ENCODE measurements at regions not wholly inside any gene's neighbourhood (a gene's known extent, or its start where the extent isn't known, plus 50 kb on each side); places are given as distances from the start of the nearest gene placed in this dataset.

DNA sequence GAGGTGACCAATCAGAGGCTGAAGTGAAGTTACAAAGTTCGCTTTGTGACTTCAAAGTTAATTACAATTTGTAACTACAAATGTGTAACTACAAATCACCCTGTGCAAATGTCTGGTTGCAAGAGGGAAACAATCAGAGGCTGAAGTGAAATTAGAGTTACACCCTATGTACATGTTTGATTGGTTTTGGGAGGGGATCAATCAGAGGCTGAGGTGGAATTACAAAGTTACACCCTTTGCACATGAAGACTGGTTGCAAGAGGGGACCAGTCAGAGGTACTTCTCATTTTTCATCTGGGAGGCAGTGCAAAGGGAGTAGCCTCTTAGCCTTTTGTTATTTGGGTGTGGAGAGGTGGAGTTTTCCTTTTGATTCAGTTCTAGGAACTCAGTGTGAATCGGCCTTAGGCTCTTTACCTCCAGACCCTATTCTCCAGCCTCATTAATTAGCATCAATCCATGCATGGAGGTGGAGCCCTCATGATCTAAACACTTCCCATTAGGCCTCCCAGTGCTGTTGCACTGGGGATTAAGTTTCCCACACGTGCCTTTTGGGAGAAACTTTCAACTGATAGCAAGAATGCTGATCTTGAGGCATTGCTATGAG lies 291.3 kb upstream of the MTNR1B start:
- no peak for DNase-seq

DNA sequence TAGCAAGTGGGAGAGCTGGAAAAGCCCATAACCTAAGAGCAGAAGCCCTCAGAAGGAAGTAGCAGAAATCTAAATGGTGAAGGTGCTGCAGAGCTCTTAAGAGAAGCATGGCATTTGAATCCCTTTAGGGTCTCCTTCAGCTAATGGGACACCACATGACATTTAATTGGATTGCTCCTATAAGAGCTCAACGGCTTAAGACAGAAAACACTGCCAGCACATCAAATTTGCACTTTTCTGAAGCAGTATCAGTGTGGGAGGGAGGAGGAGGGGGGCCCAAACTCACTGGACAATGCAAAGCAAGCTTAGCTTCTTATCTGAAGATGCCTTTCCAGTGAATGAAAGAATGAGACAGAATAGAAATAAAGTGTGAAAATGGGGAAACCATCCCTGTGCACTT lies 287.9 kb upstream of the MTNR1B start:
- DNase-seq: no peak

DNA sequence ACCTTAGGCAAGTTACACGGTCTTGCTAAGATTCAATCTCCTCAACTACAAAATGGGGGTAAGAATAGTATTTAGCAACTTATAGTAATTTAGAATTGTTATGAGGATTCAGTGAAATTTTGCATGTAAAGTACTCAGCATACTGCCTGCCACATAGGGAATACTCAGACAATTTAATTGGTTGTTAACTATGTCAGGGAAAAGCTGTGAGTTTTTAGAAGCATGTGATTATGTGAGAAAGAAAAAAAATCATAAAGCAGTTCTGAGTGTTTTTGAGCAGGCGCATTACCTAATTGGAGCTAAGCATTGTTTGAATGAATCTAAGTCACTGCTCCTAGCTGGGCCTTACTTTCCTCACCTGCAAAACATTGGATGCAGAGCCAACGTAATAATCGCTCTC lies 287.3 kb upstream of the MTNR1B start:
- no peak for DNase-seq

DNA sequence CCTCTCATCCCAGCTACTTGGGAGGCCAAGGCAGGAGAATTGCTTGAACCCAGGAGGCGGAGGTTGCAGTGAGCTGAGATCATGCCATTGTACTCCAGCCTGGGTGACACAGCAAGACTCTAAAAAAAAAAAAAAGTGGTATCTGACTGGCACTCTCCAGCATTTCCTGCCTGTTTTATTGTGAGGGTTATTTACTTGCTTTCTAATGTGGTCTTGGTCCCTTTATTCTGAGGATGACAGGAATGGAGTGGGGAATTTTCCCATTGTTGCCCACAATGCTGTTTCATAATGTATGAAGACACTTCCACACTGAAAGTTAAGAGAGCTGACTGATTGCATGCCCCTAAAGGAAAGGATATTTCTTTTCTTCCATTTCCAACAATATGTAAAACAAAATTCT lies 286.5 kb upstream of the MTNR1B start:
- DNase-seq: no peak

DNA sequence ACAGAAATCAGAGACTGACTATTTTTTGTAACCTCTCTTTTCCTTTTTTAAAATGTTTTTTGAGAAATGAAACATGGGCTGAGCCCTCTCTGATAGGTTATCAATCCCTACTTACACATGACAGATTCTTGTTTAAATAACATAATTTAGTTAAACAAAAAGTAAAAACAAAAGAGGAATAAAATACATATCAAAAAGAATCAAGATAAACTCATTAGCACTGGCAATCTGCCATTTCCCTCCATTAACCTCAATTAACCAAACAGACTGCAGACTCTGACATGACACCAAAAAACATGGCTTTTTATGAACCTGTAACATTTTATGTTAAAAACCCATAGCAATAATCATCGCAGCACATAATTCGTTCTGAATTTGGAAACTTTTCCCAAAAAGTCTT lies 284.4 kb upstream of the MTNR1B start:
- no peak for DNase-seq

DNA sequence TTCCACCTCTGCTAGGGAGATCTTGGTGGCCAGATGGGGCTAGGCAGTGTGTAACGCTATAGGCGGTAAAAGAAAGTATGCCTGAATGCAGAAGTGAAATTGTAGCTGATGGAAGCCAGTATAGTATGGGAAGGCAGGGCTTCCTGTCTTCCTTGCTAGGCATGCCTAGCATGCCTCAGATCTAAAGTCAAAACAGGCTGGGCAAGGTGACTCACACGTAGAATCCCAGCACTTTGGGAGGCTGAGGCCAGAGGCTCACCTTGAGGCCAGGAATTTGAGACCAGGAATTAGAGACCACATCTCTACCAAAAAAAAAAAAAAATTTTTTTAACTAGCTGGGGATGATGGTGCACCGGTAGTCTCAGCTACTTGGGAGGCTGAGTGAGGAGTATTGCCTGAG lies 281.7 kb upstream of the MTNR1B start:
- DNase-seq: no peak

DNA sequence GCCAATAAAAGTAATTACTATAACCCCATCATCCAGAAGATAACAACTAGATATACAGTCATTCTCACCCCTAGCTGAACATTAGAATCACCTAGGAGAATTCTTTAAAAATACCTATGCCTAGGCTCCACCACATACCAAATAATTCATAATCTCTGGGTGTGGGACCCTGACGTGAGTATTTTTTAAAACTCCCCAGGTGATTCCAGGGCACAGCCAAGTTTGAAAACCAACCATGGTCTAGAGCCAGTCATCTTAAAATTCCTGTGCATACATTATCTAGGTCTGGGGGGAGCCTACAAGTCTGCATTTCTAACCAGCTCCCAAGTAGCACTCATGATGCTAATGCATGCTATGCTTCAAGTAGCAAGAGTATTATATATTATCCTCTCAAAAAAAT lies 281.0 kb upstream of the MTNR1B start:
- no peak for DNase-seq

DNA sequence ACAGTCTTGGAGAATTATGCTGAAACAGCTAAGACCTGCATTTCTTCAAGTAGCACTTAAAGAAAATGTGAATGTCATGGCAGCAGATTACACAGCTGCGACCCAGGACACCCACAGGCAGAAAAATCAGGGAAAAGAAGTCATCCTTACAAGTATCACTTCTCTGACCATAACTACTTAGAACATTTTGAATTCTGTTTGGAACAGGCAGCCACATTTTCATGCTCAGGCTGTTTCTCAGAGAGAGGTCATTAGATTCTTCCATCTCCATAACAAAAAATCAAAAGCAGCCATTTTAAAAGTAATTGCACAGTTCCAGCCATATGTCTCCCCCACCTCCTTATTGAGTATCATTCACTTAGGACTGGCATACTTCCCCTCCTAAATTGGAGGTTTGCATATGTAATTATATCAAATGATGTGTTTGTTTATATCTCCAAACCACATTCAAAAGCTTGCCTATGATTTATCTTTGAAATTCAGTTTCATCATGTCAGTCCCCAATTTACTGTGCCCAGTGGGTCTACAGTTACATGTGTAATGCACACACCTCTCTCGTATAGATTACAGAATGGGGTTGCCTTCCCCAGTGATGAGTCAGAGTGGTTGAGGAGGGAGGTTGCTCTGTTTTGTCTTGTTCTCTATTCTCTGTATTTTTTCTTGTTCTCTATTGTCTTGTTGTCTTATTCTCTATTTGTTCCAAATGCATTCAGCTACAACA lies 276.5 kb upstream of the MTNR1B start:
- no peak for DNase-seq

DNA sequence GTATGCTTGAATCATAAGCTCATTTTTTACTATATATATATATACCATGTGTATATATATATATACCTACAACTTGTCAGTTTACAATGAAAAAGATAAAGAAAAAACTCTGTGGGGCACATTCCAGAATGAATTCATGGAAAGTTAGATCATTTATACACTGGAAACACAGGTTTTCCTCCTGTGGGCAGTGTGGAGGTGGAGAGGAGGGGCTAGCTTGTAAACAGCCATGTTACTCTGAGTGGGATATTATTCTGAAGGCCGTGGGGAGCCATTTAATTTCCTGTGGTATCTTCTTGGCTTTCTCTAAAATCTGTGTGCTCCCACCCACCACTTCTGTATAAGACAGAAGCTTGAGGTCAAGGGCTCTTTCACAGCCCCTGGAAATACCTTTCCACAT lies 273.4 kb upstream of the MTNR1B start:
- no peak for DNase-seq

DNA sequence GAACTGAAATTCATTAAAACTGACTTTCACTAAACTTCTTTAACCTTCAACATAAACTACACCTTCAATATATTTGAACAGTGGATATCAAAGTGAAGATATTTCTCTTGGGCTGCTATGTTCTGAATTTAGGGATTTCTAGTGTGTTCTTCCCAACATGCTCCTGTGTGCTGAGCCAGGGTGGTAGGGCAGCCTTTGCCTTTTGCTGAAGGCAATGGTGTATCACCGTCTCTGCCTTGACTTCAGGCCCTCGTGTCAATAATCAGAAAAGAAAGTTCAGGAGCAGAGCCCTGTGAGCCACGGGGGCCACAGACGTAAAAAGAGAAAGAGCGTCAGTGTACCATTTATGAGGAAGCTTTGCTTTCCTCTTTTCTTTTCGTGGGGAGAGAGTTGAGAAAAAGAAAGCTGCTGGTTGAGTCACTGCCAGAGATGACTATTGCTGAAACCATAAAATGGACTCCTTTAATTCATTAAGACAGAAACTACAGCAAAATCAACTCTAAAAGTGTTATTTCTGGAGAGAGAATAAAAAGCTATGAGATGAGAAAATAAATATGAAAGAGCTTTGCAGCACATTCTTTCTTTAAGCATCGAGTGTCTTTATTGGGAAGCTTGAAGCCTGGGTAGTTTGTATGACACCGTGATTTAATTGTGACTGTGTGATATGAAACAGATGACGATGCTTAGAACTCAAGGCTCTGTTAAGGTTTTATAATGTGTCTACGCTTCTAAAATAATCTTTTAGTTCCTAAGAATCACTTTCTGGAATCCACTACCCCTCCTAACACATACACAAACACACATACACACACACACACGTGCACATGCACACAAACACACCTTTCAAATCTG lies 271.8 kb upstream of the MTNR1B start:
- DNase-seq: no peak

DNA sequence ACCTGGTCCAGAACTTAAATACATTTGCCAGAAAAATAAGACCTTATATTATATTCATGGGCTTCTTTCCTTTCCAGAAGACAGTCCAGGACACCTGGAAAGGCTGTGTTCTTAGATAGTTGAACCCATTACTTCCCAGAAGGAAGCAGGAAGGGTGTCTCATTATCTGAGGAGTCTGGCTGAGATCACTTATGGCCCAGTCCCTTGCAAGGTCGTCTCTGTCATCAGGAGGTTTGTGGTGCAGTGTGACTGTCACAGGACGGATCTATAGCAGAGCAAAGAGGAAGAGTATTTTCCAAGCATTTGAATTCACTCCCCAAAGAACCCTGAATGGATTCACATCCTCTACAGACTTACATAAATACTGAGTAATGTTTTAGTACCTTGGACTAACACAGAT lies 270.7 kb upstream of the MTNR1B start:
- DNase-seq: no peak

DNA sequence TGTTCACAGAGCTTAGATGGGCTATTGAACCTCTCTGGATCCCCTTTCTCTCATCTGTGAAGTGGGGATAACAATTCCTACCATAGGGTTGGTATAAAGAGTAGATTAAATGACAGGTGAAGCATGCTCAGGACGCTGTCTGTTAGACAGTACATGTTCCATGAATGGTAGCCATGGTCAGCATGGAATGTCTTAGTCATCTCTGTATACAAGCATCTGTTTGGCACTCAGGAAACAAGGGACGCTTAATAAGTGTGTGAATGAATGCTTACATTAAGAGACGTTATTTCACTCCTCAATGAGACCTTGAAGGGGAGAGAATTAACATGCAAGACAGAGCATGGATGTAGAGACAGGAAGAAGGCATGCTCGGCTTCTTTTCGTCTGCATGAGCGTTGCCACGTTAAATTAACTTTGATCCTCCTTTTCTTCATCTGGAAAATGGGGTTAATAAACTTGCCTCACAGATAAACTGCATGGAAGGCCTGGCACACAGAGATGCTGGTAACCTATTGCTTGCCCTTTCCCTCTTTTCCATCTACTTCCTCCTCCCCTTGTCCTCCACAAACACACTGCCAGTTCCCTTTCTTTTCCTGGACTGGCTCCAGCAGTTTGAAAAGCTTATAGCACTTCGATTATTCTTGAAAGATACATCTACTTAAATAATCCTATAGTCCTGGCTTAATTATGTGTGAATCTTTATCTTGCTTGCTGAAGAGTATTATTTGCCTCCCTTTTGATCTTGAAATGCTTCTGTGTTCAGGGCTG lies 267.2 kb upstream of the MTNR1B start:
- DNase-seq: no peak

DNA sequence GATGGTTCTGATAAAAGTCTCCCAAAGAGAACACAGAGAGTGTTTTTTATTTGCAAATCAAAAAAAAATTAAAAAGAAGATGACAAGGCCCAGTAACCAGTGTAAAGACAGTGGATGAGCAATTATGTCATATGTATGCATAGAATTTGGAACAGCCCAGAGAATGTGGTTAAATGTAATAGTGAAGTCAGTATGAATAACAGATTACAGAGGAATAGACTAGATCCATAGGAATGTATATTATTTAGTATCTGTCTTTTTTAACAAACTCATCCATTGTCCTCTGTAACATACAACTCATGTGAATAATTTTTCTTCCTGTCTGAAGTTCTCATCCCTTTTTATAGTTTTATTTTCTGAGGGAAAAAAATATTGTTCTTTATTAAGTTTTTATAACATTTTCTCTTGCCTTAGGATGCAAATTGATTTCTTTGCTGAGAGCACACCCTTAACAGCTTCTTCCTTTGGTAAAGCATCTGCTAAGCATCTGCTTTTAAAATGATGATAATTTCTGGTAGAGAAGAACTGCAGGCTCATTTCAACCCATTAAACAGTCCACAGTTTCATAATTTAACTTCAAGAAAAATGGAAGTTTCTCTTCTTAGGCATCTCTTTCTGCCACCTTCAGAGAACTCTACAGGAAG lies 266.5 kb upstream of the MTNR1B start:
- DNase-seq: no peak

DNA sequence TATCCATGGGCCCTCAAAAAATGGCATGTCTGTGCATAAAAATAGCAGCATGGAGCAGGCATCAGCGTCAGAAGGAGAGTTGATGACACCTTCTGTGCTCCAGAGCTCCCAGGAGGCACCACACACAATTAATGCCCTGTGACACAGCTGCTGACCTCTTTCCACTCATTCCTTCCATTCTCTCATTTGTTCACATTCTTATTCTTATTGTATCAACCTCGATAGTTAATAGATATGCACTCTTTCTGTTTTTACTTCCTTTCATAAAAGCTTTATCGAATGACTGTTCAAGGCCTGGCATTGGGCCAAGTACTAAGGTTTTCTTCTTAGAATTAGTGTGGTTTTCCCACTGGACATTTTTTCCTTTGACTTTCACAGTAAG lies 266.0 kb upstream of the MTNR1B start:
- no peak for DNase-seq

DNA sequence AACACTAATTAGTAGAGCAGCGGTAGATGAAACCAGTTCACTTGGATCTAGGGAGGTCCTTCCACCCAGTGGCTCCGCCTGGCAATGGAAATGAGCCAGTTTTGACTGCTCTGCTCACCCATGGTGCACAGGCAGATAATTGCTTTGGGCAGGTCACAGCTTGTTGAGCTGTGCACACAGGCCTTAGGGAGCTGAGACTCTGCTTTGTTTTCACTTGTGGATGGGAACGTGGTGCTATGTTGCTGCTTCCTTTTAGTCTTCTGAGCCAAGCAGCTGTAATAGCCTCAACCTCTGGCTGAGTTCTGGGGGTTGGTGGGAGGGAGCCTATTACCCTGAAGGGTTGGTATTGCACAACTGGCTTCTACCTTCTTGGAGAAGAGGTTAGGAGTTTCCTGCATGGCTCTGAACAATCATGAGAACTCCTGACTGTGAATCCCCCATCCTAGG lies 262.3 kb upstream of the MTNR1B start:
- DNase-seq: no peak

DNA sequence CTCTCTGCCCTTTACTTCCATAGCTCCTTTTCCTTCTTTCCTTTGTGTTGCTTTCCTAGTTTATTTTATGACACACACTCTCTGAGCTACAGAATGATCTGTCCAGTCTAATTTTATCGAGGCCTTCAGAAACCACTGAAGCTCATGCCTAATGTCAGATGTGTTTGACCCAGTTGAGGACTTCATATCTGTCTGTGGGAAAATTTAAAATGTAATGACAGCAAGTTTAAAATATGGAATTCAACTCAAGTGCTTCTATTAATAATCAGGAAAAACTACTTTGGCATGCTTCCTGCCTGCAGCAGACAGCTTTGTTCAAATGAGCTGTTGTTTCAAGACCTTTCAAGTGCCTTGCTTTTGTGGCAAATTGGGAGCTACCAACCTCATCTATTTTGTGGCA lies 261.8 kb upstream of the MTNR1B start:
- no peak for DNase-seq

DNA sequence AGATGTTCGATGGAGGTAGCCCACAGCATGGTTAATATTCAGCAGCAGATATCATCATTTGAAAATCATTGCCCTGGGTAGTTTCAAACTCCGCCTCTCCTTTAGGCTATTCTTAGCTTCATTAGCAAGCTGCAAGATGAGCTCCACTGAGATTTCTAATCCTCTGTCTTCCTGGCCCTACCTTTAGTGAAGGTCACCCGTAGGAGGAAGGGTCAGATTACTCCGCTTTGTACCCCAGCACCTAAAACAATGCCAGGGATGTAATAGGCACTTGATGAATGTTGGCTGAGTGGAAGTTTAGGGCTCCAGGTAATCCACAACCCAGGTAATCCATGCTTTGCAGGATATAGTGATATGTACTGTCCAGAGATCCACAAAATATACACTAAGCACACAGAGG lies 260.1 kb upstream of the MTNR1B start:
- DNase-seq: no peak

DNA sequence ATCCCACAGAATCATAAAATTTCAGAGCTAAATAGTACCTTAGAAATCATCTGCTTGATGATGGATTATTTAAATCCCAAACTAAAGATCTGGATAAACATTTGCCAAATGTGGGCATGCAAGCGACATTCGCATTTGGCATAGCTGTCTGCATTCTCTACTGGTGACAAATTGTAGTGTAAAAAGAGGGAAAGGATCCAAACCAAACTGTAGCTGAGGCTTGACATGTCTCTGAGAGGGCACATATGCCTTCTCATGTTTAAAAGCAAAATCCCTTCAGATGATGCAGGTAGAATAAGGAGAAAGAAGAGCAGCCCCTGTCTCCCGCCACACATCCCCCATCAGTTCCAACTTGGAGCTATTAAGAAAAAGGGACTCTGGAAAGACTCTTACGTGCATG lies 257.5 kb upstream of the MTNR1B start:
- DNase-seq: no peak

DNA sequence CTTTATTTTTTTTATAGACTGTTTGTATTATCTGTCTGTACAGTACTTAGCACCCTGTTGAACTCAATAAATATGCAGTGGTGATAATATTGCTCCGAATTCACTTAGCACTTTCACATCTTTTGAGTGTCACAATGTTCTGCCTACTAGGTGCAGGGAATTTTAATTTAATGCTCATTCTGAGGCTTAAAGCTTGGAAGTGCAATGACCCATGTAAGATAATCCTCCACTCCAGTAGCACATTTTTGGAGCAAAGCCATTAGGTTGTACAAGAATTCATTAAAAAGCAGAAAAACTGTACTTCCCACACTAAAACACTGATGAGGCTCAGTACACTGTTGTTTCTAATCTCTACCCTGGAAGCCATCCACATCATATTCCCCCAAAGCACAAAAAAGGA lies 255.3 kb upstream of the MTNR1B start:
- DNase-seq: no peak

DNA sequence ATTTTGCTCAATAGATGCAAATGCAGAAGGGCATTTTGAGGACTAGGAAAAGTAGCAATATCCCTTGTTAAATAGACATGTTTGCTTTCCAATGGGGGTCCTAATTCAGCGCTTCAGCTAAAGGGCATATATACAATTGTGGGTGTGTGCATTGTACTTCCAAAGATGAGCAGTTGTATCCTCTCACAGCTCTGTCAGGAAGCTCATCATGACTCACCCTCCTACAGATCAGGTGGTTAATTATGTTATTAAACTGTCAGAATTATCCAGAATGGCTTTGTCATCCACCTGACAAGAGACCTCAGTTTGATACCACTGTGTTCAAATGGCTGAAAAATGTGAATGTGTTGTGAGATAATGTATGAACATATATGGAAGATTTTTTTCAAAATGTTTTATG lies 252.2 kb upstream of the MTNR1B start:
- no peak for DNase-seq

DNA sequence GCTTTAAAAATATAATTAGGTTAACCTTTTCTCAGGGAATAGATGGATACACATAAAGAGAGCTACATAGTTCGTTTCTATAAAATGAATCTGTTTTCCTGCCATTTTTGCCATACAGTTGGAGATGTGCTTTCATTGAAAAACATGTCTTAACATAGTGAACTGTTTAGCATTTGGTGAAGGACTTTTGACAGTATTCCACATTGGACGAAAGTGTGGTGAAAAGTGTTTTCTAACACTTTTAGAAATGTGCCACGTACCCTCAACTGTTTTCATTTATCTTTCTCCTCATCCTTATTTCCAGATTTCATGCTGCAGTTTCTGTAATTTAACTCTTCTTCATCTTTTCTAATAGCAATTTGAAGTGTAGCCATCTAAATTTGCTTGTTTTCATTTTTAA lies 249.1 kb upstream of the MTNR1B start:
- no peak for DNase-seq

DNA sequence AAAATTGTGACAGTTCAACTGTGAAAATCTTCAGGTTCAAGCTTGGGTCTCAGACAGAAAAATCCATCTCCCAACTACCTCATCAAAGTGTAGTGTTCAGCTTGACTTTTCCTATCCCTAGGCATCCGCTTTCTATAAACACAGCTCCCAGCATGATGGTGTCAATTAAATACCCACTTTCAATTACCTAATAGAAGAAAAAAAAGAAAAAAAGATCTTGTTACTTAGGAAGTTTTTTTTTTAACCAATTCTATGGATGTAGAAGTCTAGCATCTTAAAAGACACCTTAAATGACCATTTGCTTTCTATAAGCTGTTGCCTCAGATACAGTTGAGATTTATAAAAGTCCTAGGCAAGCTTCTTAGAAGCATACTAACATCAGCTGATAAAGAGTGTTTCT lies 244.1 kb upstream of the MTNR1B start:
- DNase-seq: no peak

DNA sequence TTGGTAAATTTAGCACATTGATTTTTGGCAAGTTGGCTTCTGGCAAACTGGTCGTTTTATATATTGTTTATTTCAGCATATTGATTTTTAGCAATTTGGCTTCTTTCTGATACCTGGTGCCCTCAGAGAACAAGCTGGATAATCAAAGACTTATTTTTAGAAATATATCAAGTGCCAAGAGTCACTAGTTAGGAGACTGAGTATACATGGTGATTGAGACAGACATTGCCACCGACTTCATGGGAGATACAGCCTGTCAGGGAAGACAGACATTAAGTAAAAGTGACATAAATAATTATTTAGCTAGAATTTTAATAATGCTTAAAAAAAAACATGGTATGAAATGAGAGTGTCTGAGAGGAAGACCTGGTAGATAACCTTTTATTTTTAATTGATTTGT lies 242.3 kb upstream of the MTNR1B start:
- DNase-seq: no peak

All from SW 1271 (cell line).